ENCODE measurements at regions not wholly inside any gene's neighbourhood (a gene's known extent, or its start where the extent isn't known, plus 50 kb on each side); places are given as distances from the start of the nearest gene placed in this dataset.

- TF ChIP-seq SUZ12 (IDR thresholded peaks at IDR 0.05; ENCODE audit: extremely low read depth, insufficient read depth, insufficient read length): no peak
- no peak for TF ChIP-seq ZNF274 (IDR thresholded peaks at IDR 0.05; ENCODE audit: low read depth, low read length)
Observed at GRCh38 chr5:57698086-57698485, 215.5 kb upstream of the ACTBL2 start.
